ENCODE measurements at regions not wholly inside any gene's neighbourhood (a gene's known extent, or its start where the extent isn't known, plus 50 kb on each side); places are given as distances from the start of the nearest gene placed in this dataset.

GRCh38 chr6:54441687-54442248 is 133.5 kb downstream of the TINAG start:
- TF ChIP-seq CTCF (conservative IDR thresholded peaks at IDR 0.05) (no peak), ZFX (IDR thresholded peaks at IDR 0.05) (no peak)
